ENCODE measurements at regions not wholly inside any gene's neighbourhood (a gene's known extent, or its start where the extent isn't known, plus 50 kb on each side); places are given as distances from the start of the nearest gene placed in this dataset.
"Not testable (repeated sequence)": the region's sequence is repeated elsewhere in the genome, so short reads cannot be mapped to it uniquely, and the experiment has no call there.

GRCh38 chr7:13742811-13743210, 246.7 kb downstream of the ETV1 start:
- no peak for DNase-seq

- DNase-seq = no peak
Observed at GRCh38 chr7:13743226-13743625, 246.2 kb downstream of the ETV1 start.

GRCh38 chr7:13745530-13745929, 243.9 kb downstream of the ETV1 start:
- no peak for DNase-seq

- DNase-seq = no peak
Observed at GRCh38 chr7:13748998-13749397, 240.5 kb downstream of the ETV1 start.

GRCh38 chr7:13749636-13750035, 239.8 kb downstream of the ETV1 start:
- DNase-seq = no peak

GRCh38 chr7:13751766-13752165, 237.7 kb downstream of the ETV1 start:
- no peak for DNase-seq

- DNase-seq = no peak
Observed at GRCh38 chr7:13757841-13758240, 231.6 kb downstream of the ETV1 start.

GRCh38 chr7:13765853-13766252, 223.6 kb downstream of the ETV1 start:
- DNase-seq = not testable (repeated sequence)

- no peak for DNase-seq
Observed at GRCh38 chr7:13770305-13770704, 219.2 kb downstream of the ETV1 start.

- no peak for DNase-seq
Observed at GRCh38 chr7:13774976-13775375, 214.5 kb downstream of the ETV1 start.

- no peak for DNase-seq
Observed at GRCh38 chr7:13777242-13777641, 212.2 kb downstream of the ETV1 start.

- DNase-seq = no peak
Observed at GRCh38 chr7:13778967-13779366, 210.5 kb downstream of the ETV1 start.

GRCh38 chr7:13790611-13791010, 198.9 kb downstream of the ETV1 start:
- no peak for DNase-seq

GRCh38 chr7:13792208-13792607, 197.3 kb downstream of the ETV1 start:
- no peak for DNase-seq

- DNase-seq = no peak
Observed at GRCh38 chr7:13793926-13794325, 195.5 kb downstream of the ETV1 start.

- no peak for DNase-seq
Observed at GRCh38 chr7:13794581-13794980, 194.9 kb downstream of the ETV1 start.

GRCh38 chr7:13797545-13797944, 191.9 kb downstream of the ETV1 start:
- no peak for DNase-seq

GRCh38 chr7:13800694-13801448, 188.6 kb downstream of the ETV1 start:
- no peak for DNase-seq

GRCh38 chr7:13801669-13802068, 187.8 kb downstream of the ETV1 start:
- no peak for DNase-seq

GRCh38 chr7:13802651-13803050, 186.8 kb downstream of the ETV1 start:
- DNase-seq = no peak

GRCh38 chr7:13803134-13803533, 186.3 kb downstream of the ETV1 start:
- DNase-seq = no peak

- not testable (repeated sequence) for DNase-seq
Observed at GRCh38 chr7:13806089-13806867, 183.2 kb downstream of the ETV1 start.

- not testable (repeated sequence) for DNase-seq
Observed at GRCh38 chr7:13817230-13817629, 172.2 kb downstream of the ETV1 start.

GRCh38 chr7:13821152-13821787, 168.2 kb downstream of the ETV1 start:
- DNase-seq = no peak
